SK-N-SH (cell line): ENCODE measurements at regions not wholly inside any gene's neighbourhood (a gene's known extent, or its start where the extent isn't known, plus 50 kb on each side); places are given as distances from the start of the nearest gene placed in this dataset.

Experiments used
- CHD2 ChIP-seq: fragments of 150-350 bp; IDR thresholded peaks from 2 replicates; pipeline ENCODE4 v1.6.1; 2018; ENCODE audit warnings: low read length; ENCODE audit not compliant: partially characterized antibody
- CTCF ChIP-seq: fragments of 200-600 bp; sonication (generic); IDR thresholded peaks from 2 replicates; pipeline ENCODE4 v1.6.1; 2017; ENCODE audit warnings: antibody characterized with exemption, mild to moderate bottlenecking, moderate library complexity
- EP300 ChIP-seq, 2 experiments: IDR thresholded peaks; 2 replicates each; pipeline versions ENCODE4 v1.4.0 to v1.6.1; 2012; ENCODE audit warnings: borderline replicate concordance in 1 of 2, low read depth in 1 of 2, low read length in 1 of 2
- EZH2phosphoT487 ChIP-seq: fragments of 200-600 bp; sonication (generic); IDR thresholded peaks from 2 replicates; pipeline ENCODE4 v1.6.1; 2017; ENCODE audit warnings: low read depth, mixed run types, mild to moderate bottlenecking, antibody characterized with exemption, moderate library complexity, borderline replicate concordance
- FOSL2 ChIP-seq: IDR thresholded peaks from 2 replicates; pipeline ENCODE4 v1.4.0; 2012; ENCODE audit warnings: low read depth, mild to moderate bottlenecking, moderate library complexity, borderline replicate concordance
- JUND ChIP-seq: IDR thresholded peaks from 2 replicates; pipeline ENCODE4 v1.4.0; 2012
- RAD21 ChIP-seq: IDR thresholded peaks from 2 replicates; pipeline ENCODE4 v1.6.1; 2012; ENCODE audit warnings: mild to moderate bottlenecking, low read length
- RCOR1 ChIP-seq: fragments of 150-350 bp; IDR thresholded peaks from 2 replicates; pipeline ENCODE4 v1.6.1; 2017; ENCODE audit warnings: antibody characterized with exemption, low read length
- REST ChIP-seq: IDR thresholded peaks from 2 replicates; pipeline ENCODE4 v1.6.1; 2012; ENCODE audit warnings: mild to moderate bottlenecking, low read depth, low read length, moderate library complexity
- RFX5 ChIP-seq: IDR thresholded peaks from 2 replicates; pipeline ENCODE4 v1.6.1; 2012; ENCODE audit warnings: mild to moderate bottlenecking, improper control_type of control experiment, low read length
- TAF1 ChIP-seq: IDR thresholded peaks from 2 replicates; pipeline ENCODE4 v1.6.1; 2012; ENCODE audit warnings: low read depth, mild to moderate bottlenecking, low read length, moderate library complexity, borderline replicate concordance
- TCF12 ChIP-seq: IDR thresholded peaks from 2 replicates; pipeline ENCODE4 v1.4.0; 2012
- YY1 ChIP-seq: IDR thresholded peaks from 2 replicates; pipeline ENCODE4 v1.4.0; 2012; ENCODE audit warnings: low read depth, mild to moderate bottlenecking
- TF ChIP-seq, protein P1 (sequence below): fragments of 150-350 bp; IDR thresholded peaks from 2 replicates; pipeline ENCODE4 v1.6.1; 2017; ENCODE audit warnings: antibody characterized with exemption, low read length, low read depth, borderline replicate concordance

- no peak for TF ChIP-seq EP300 (IDR thresholded peaks at IDR 0.05; ENCODE audit: borderline replicate concordance in 1 of 2, low read depth in 1 of 2, low read length in 1 of 2)
- TF ChIP-seq RAD21 = no peak
- no peak for TF ChIP-seq CHD2
- no peak for TF ChIP-seq CTCF
- no peak for TF ChIP-seq YY1
- no peak for TF ChIP-seq RFX5
- no peak for TF ChIP-seq JUND
- TF ChIP-seq RCOR1 = no peak
- no peak for TF ChIP-seq FOSL2
- TF ChIP-seq TCF12 = no peak
- TF ChIP-seq, protein P1, sequence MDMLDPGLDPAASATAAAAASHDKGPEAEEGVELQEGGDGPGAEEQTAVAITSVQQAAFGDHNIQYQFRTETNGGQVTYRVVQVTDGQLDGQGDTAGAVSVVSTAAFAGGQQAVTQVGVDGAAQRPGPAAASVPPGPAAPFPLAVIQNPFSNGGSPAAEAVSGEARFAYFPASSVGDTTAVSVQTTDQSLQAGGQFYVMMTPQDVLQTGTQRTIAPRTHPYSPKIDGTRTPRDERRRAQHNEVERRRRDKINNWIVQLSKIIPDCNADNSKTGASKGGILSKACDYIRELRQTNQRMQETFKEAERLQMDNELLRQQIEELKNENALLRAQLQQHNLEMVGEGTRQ = no peak
- no peak for TF ChIP-seq TAF1
- TF ChIP-seq REST = no peak
- no peak for TF ChIP-seq EZH2phosphoT487
Observed at GRCh38 chr4:36786519-36786918, 458.0 kb upstream of the NWD2 start.
